Amniotic epithelial cell (primary cell): ENCODE measurements at regions not wholly inside any gene's neighbourhood (a gene's known extent, or its start where the extent isn't known, plus 50 kb on each side); places are given as distances from the start of the nearest gene placed in this dataset.
"Not testable (repeated sequence)": the region's sequence is repeated elsewhere in the genome, so short reads cannot be mapped to it uniquely, and the experiment has no call there.

Experiments used
- DNase-seq: peaks from one replicate; pipeline ENCODE4 v3.0.0-alpha.2; 2010; ENCODE audit warnings: low read depth

- no peak for DNase-seq
Observed at GRCh38 chr5:4570047-4570995, 569.8 kb upstream of the ADAMTS16 start.

GRCh38 chr5:4571248-4571948 lies 568.7 kb upstream of the ADAMTS16 start:
- DNase-seq, result no peak

- no peak for DNase-seq
Observed at GRCh38 chr5:4572311-4573100, 567.6 kb upstream of the ADAMTS16 start.

- no peak for DNase-seq
Observed at GRCh38 chr5:4575608-4576007, 564.5 kb upstream of the ADAMTS16 start.

GRCh38 chr5:4576161-4576748 lies 563.9 kb upstream of the ADAMTS16 start:
- DNase-seq, result no peak

GRCh38 chr5:4576908-4577307 lies 563.2 kb upstream of the ADAMTS16 start:
- no peak for DNase-seq

- DNase-seq, result no peak
Observed at GRCh38 chr5:4579679-4580078, 560.5 kb upstream of the ADAMTS16 start.

- no peak for DNase-seq
Observed at GRCh38 chr5:4580772-4581171, 559.4 kb upstream of the ADAMTS16 start.

- no peak for DNase-seq
Observed at GRCh38 chr5:4581289-4581688, 558.8 kb upstream of the ADAMTS16 start.

GRCh38 chr5:4584982-4585381 lies 555.1 kb upstream of the ADAMTS16 start:
- no peak for DNase-seq

- DNase-seq, result no peak
Observed at GRCh38 chr5:4613440-4613839, 526.7 kb upstream of the ADAMTS16 start.

GRCh38 chr5:4614088-4614487 lies 526.0 kb upstream of the ADAMTS16 start:
- no peak for DNase-seq

- DNase-seq, result not testable (repeated sequence)
Observed at GRCh38 chr5:4615369-4615768, 524.8 kb upstream of the ADAMTS16 start.

- DNase-seq, result no peak
Observed at GRCh38 chr5:4625206-4625896, 514.8 kb upstream of the ADAMTS16 start.

GRCh38 chr5:4627131-4627530 lies 513.0 kb upstream of the ADAMTS16 start:
- no peak for DNase-seq

- DNase-seq, result no peak
Observed at GRCh38 chr5:4627929-4628328, 512.2 kb upstream of the ADAMTS16 start.

- no peak for DNase-seq
Observed at GRCh38 chr5:4628645-4629385, 511.3 kb upstream of the ADAMTS16 start.

- no peak for DNase-seq
Observed at GRCh38 chr5:4630031-4630430, 510.1 kb upstream of the ADAMTS16 start.

GRCh38 chr5:4634342-4634741 lies 505.8 kb upstream of the ADAMTS16 start:
- DNase-seq, result no peak

GRCh38 chr5:4636378-4636777 lies 503.8 kb upstream of the ADAMTS16 start:
- no peak for DNase-seq

- DNase-seq, result no peak
Observed at GRCh38 chr5:4639946-4640345, 500.2 kb upstream of the ADAMTS16 start.
